Activated CD4-positive, alpha-beta T cell treated with anti-CD3 and anti-CD28 coated beads for 36 hours (primary cell): ENCODE measurements at regions not wholly inside any gene's neighbourhood (a gene's known extent, or its start where the extent isn't known, plus 50 kb on each side); places are given as distances from the start of the nearest gene placed in this dataset.
"Not testable (repeated sequence)": the region's sequence is repeated elsewhere in the genome, so short reads cannot be mapped to it uniquely, and the experiment has no call there.

ENCODE experiments used
- ATAC-seq: fragments of 200-7000 bp; cut with Tn5 transposase; one replicate; pipeline ENCODE4 v1.10.0; 2021; ENCODE audit warnings: mild to moderate bottlenecking, moderate library complexity
- CTCF ChIA-PET: fragments of 350-600 bp; sonication (Branson Sonifier 250); formaldehyde crosslinking; loops from one replicate; lab custom pipeline; 2021; ENCODE audit warnings: antibody characterized with exemption; lab: Charles Lee
- POLR2A ChIA-PET: fragments of 350-600 bp; sonication (Branson Sonifier 250); formaldehyde crosslinking; loops from one replicate; lab custom pipeline; 2021; ENCODE audit warnings: antibody characterized with exemption, inconsistent platforms; lab: Charles Lee
- DNase-seq: peaks from one replicate; pipeline ENCODE4 v3.0.0-alpha.2; 2020
- H3K27ac Mint-ChIP-seq: one replicate; pipeline ENCODE4 v1.8.0; 2021; ENCODE audit warnings: mixed read lengths
- H3K27me3 Mint-ChIP-seq: one replicate; pipeline ENCODE4 v1.8.0; 2021; ENCODE audit warnings: mixed read lengths
- H3K36me3 Mint-ChIP-seq: one replicate; pipeline ENCODE4 v1.8.0; 2021; ENCODE audit warnings: low read depth, mixed read lengths
- H3K4me1 Mint-ChIP-seq: one replicate; pipeline ENCODE4 v1.8.0; 2021; ENCODE audit warnings: mixed read lengths
- H3K4me3 Mint-ChIP-seq: one replicate; pipeline ENCODE4 v1.8.0; 2021; ENCODE audit warnings: mild to moderate bottlenecking, moderate library complexity, mixed read lengths
- H3K9me3 Mint-ChIP-seq: one replicate; pipeline ENCODE4 v1.8.0; 2021; ENCODE audit warnings: low read depth, mixed read lengths
- intact Hi-C, 2 experiments: fragments of 100-400 bp; cut with DNase I in 1 of 2; cut with micrococcal nuclease in 1 of 2; formaldehyde crosslinking; loops; one replicate each; pipeline versions ENCODE4 v1.14.2 to v1.15.1; 2022 to 2024; cut with DNase I, micrococcal nuclease

DNA sequence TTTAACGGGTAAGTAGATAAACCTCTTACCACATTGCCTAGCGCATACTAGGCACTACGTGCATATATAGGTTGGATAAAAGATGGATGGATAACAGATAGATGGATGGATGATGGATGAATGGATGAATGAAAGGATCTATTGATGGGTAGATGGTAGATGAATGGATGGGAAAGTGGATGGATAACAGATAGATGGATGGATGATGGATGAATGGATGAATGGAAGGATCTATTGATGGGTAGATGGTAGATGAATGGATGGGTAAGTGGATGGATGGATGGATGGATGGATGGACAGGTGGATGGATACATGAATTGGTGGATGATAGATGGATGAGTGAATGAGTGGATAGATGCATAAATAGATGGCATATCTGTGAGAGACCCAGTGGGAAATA, 555.0 kb downstream of the MN1 start:
- Mint-ChIP-seq H3K9me3 (peaks cover 8% of the 10 kb centered on the region), H3K27me3 (peaks cover 3% of the 10 kb centered on the region), H3K4me1 (peaks cover 14% of the 10 kb centered on the region), H3K27ac (no peak overlapping the region), H3K36me3 (no peaks in the 10 kb centered on the region), H3K4me3 (no peak overlapping the region)
- POLR2A ChIA-PET: no interaction called here
- intact Hi-C loops: no loop called here
- DNase-seq (no peak), ATAC-seq (no peak)
- CTCF ChIA-PET: no interaction called here

DNA sequence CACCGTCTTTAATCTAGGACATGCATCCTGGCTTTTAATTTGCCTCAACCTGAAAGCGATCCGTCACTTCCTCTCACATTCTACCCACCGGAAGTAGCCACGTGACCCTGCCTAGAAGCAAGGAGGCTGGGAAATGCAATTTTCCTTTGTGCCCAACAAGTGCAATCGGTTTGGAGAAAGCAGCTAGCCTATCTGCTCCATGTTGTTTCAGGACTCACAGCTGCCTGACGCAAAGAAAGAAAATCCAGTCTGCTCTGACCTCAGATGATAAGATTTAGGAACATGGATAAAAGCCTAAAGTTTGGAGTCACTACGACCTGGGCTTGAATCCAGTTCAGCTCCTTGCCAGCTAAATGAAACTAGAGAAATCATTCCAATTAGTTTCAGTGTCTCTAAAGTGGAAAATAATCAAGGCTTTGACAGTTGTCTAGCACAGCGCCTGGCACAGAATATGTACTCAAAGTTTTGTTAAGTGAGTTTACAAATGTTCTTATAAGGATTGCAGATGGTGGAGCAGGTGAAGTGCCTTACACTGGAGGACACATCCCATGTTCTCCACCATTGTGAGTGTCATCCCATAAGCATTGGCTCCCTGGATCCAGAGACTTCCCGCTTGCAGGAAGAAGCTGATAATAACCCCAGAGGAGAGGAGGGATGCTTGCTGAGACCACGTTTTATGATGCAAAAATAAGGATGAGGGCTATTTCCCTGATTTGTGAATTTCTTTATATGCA, 553.7 kb downstream of the MN1 start:
- ChIA-PET POLR2A (no interaction called here), CTCF (no interaction called here)
- ATAC-seq: no peak
- Mint-ChIP-seq H3K36me3 (no peaks in the 10 kb centered on the region), H3K9me3 (peaks cover 8% of the 10 kb centered on the region), H3K4me1 (peaks cover 14% of the 10 kb centered on the region), H3K27ac (no peak overlapping the region), H3K4me3 (no peak overlapping the region), H3K27me3 (no peaks in the 10 kb centered on the region)
- intact Hi-C loops: no loop called here
- no peak for DNase-seq

DNA sequence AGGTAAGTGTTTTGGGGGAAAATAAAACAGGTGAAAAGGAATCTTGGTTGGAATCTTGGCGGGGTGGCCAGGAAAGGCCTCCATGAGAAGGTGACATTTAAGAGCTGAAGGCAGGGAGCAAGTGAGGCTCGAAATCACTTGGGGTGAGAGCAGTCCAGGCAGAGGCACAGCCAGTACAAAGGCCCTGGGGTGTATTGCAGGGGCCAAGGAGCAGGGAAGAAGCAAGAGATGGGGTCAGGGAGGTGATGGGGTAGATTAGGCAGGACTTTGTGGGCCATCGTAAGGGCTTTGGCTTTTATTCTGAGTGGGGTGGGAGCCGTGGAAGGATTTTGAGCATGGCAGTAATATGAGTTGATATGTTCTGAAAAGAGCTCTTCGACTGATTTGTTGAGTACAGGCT, 551.1 kb downstream of the MN1 start:
- Mint-ChIP-seq H3K4me3 (no peak overlapping the region), H3K36me3 (peaks cover under 1% of the 10 kb centered on the region), H3K27ac (no peak overlapping the region), H3K27me3 (no peaks in the 10 kb centered on the region), H3K9me3 (peaks cover 9% of the 10 kb centered on the region), H3K4me1 (peaks cover 14% of the 10 kb centered on the region)
- POLR2A ChIA-PET: interaction anchor here (0.6 kb wide), 1 partner anchor 1142 kb away, joined by 3 read pairs; no protein-coding TSS in a partner anchor
- ATAC-seq: no peak
- intact Hi-C loops: no loop called here
- no peak for DNase-seq
- CTCF ChIA-PET: no interaction called here

DNA sequence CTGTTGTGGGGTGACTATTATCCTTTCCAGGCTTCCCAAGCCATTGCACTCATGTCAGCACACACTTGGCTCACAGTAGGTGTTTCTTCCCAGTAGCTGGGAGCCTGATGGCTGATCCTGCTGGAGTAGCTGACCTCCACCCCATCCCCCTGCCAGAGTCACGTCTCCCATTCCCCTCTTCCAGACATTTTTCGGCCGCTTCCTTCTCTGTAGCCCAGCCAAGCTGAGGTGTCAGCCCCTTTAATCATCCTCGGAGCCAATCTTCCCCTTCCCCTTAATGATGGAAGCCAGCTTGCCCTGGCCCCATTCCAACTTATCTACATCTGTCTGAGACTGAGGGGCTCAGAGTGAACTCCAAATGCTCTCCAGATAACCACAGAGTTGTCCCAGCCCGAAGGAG, 550.7 kb downstream of the MN1 start:
- ChIA-PET CTCF (no interaction called here), POLR2A (no interaction called here)
- Mint-ChIP-seq H3K36me3 (peaks cover 3% of the 10 kb centered on the region), H3K4me3 (no peak overlapping the region), H3K27me3 (no peaks in the 10 kb centered on the region), H3K9me3 (peaks cover 14% of the 10 kb centered on the region), H3K4me1 (peaks cover 14% of the 10 kb centered on the region), H3K27ac (no peak overlapping the region)
- intact Hi-C loops: no loop called here
- no peak for ATAC-seq
- no peak for DNase-seq

DNA sequence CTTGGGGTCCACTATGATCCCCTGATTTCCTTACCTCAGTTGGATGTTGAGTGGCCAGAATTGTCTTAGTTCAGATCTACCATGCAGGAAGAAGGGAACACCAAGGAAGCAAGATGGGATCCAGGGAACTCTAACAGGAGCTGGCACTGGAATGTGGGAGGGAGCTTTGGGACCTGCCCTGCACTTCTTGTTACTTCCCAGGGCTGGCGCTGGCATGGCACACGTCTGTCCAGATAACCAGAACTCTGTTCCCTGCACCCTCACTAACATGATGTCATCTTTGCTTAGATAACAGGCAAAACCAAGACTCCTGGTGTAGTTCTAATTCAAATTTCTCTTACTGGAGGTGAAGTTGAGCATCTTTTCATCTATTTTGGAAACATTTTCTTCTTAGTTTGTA, 550.0 kb downstream of the MN1 start:
- no peak overlapping the region for H3K27ac Mint-ChIP-seq
- no peak overlapping the region for H3K4me3 Mint-ChIP-seq
- intact Hi-C loops: no loop called here
- H3K4me1 Mint-ChIP-seq: peaks cover 13% of the 10 kb centered on the region
- ChIA-PET POLR2A (no interaction called here), CTCF (no interaction called here)
- DNase-seq (no peak), ATAC-seq (no peak)
- no peaks in the 10 kb centered on the region for H3K27me3 Mint-ChIP-seq
- H3K36me3 Mint-ChIP-seq: peaks cover 3% of the 10 kb centered on the region
- peaks cover 10% of the 10 kb centered on the region for H3K9me3 Mint-ChIP-seq

DNA sequence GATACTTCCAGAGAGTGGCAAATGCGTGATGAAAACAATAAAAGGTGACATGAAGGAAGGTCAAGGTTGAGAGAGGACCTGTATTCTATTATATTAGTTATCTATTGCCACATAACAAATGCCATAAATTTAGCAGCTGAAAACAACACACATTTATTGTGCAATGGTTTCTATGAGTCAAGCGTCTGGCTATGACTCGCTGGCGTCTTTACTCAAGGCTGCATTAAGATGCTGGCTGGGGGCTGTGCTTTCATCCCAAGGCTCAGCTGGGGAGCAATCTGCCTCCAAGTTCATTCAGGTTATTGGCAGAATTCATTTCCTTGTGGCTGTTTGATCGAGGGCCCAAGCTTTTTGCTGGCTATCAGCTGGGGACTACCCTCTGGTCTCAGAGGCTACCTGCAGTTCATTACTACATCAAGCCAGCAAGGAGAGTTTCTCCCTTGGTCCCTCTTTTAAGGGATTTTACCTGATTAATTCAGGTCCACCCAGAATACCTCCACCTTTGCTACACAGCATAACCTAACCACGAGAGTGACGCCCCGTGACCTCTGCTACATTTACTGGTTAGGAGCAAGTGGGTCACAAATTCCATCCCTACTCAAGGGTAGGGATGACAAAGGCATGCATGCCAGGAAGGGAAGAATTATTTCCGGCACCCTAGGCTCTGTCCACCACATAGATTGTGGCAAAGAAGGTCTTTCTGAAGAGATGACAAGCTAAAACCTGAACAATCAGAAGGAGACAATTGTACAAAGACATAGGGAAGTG, 549.1 kb downstream of the MN1 start:
- ChIA-PET CTCF (no interaction called here), POLR2A (no interaction called here)
- no peak overlapping the region for H3K4me3 Mint-ChIP-seq
- peaks cover 5% of the 10 kb centered on the region for H3K4me1 Mint-ChIP-seq
- DNase-seq: peak; percentile 22
- H3K36me3 Mint-ChIP-seq: peaks cover 3% of the 10 kb centered on the region
- peaks cover 6% of the 10 kb centered on the region for H3K9me3 Mint-ChIP-seq
- no peak overlapping the region for H3K27ac Mint-ChIP-seq
- H3K27me3 Mint-ChIP-seq: no peaks in the 10 kb centered on the region
- intact Hi-C loops: no loop called here
- ATAC-seq: no peak

DNA sequence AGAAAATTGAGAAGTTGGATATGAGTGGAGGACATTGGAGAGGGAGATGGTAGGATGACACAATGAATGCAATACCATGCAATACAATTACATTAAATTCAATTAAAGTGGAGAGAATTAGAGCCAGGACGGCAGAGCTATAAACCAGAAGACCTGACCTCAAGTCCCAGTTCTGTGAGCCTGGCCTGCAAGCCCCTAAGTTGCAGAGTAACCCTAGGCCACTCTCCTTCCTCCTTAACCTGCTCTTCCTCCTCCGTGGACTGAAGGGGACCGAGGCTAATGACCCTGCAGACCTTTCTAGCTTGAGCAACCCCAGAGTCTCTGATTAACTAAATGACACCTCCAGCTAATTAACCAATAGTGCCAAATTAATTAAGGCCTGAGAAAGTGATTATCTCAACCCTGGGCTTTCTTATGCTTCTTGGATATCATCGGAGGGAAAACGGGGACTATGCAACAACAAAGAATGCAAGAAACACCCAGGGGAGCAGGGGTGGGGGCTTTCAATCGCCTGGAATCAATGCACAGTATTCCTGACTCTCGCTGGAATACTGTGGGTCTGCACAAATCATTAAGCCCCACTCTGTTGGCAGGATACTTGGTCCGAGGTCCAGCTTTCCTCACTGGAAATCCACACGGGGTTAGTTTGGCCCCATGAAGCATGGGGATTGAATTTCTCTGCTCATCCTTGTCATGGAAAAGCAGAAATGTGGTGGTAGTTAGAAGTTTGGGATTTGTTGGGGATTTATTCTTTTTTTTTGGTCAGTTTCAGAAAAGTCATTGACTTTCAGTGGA, 548.3 kb downstream of the MN1 start:
- Mint-ChIP-seq H3K4me3 (no peak overlapping the region), H3K27me3 (no peaks in the 10 kb centered on the region), H3K36me3 (peaks cover 3% of the 10 kb centered on the region), H3K4me1 (no peaks in the 10 kb centered on the region), H3K27ac (no peak overlapping the region), H3K9me3 (peaks cover 10% of the 10 kb centered on the region)
- CTCF ChIA-PET: no interaction called here
- POLR2A ChIA-PET: no interaction called here
- ATAC-seq: no peak
- DNase-seq: no peak
- intact Hi-C loops: no loop called here

DNA sequence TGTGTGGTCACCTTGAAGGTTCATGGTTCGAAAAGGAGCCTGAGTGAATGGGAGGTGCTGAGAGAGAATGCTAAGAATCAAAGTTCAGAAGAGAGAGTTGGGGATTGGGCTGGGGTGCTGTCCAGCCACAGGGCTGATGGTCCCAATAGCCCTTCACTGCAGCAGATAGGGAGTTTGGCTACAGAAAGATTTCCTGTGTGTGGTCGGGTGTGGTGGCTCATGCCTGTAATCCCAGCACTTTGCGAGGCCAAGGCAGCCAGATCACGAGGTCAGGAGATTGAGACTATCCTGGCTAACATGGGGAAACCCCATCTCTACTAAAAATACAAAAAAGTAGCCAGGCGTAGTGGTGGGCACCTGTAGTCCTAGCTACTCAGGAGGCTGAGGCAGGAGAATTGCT, 547.5 kb downstream of the MN1 start:
- H3K4me1 Mint-ChIP-seq, H3K4me3 Mint-ChIP-seq, ATAC-seq, H3K27me3 Mint-ChIP-seq, H3K36me3 Mint-ChIP-seq, CTCF ChIA-PET, DNase-seq, H3K27ac Mint-ChIP-seq, POLR2A ChIA-PET, intact Hi-C loops: not testable (repeated sequence)
- H3K9me3 Mint-ChIP-seq: peaks cover 10% of the 10 kb centered on the region

DNA sequence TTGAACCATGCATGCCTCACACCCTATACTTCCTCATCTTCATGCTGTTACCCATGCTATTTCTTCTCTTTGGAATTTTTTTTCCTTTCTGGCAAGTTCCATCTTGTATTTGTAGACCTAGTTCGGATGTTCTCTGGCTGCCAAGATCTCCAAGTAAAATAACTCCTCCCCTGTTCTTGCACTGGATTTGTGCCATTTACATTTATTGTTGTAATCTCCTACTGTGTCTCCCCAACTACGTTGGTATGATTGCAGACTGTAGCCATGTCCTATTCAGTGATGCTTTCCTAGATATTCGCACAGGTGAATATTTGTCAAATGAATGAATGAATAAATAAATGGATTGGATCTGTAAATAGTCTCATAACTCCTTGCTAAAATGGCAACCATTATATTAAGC, 546.0 kb downstream of the MN1 start:
- CTCF ChIA-PET: no interaction called here

DNA sequence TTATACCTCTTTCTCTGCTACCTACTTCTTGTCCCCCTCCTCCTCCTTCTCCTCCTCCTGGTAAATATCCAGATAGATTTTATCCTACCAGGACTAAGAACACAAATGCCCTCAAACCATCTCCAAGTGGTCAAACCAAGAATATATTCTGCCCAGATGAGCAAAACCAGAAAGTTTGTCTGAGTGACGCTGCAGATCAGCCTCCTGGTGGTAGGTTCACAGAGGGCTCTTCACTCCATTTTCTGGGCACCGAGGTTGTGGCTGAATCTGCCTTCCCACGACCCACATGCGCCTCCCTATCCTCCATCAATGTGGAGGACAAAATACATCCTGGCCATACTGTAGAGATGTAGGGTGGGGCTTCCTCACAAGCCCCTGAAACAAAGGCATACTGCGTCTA, 543.6 kb downstream of the MN1 start:
- peaks cover 4% of the 10 kb centered on the region for H3K27me3 Mint-ChIP-seq
- ATAC-seq: no peak
- peaks cover 3% of the 10 kb centered on the region for H3K36me3 Mint-ChIP-seq
- intact Hi-C loops: no loop called here
- H3K4me1 Mint-ChIP-seq: no peaks in the 10 kb centered on the region
- no peak for DNase-seq
- H3K9me3 Mint-ChIP-seq: peaks cover 10% of the 10 kb centered on the region
- POLR2A ChIA-PET: no interaction called here
- no peak overlapping the region for H3K4me3 Mint-ChIP-seq
- CTCF ChIA-PET: no interaction called here
- no peak overlapping the region for H3K27ac Mint-ChIP-seq

More for the DNA sequence above, 546.0 kb downstream of the MN1 start:
- no peak overlapping the region for H3K27ac Mint-ChIP-seq
- peaks cover 10% of the 10 kb centered on the region for H3K9me3 Mint-ChIP-seq
- no peaks in the 10 kb centered on the region for H3K4me1 Mint-ChIP-seq
- intact Hi-C loops: no loop called here
- ATAC-seq (no peak), DNase-seq (no peak)
- H3K4me3 Mint-ChIP-seq: no peak overlapping the region
- POLR2A ChIA-PET: no interaction called here
- H3K27me3 Mint-ChIP-seq: peaks cover 4% of the 10 kb centered on the region
- peaks cover 3% of the 10 kb centered on the region for H3K36me3 Mint-ChIP-seq

DNA sequence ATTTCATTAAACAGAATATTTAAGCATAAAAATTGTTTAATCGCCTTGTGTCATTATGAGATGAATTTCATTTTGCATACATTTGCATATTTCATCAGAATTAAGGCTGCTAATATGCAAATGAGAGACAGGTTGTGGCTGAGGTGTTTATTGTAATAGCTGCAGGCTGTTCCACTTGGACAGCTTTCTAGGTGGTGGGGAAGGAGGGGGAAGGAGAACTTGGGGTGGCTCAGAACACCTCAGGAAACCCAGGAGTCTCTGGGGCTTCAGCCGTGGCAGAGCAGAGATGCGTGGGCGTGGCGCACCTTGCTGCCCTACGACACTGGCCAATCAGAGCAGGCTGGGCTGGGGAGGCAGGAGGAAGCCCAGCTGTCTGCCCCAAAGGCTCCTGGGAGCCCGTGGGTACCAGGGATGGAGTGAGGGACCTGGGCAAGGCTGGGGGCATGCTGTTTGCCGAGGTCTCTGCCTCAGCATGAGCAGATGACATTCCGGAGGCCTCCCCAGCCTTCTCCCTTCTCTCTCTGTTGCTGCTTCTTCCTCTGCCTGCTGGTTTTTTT, 542.9 kb downstream of the MN1 start:
- Mint-ChIP-seq H3K4me3 (no peak overlapping the region), H3K4me1 (no peaks in the 10 kb centered on the region), H3K9me3 (peaks cover 10% of the 10 kb centered on the region), H3K27me3 (peaks cover 5% of the 10 kb centered on the region), H3K36me3 (peaks cover 3% of the 10 kb centered on the region), H3K27ac (no peak overlapping the region)
- intact Hi-C loops: no loop called here
- DNase-seq (no peak), ATAC-seq (no peak)
- CTCF ChIA-PET: no interaction called here
- POLR2A ChIA-PET: no interaction called here
